ENCODE measurements at regions not wholly inside any gene's neighbourhood (a gene's known extent, or its start where the extent isn't known, plus 50 kb on each side); places are given as distances from the start of the nearest gene placed in this dataset.

DNA sequence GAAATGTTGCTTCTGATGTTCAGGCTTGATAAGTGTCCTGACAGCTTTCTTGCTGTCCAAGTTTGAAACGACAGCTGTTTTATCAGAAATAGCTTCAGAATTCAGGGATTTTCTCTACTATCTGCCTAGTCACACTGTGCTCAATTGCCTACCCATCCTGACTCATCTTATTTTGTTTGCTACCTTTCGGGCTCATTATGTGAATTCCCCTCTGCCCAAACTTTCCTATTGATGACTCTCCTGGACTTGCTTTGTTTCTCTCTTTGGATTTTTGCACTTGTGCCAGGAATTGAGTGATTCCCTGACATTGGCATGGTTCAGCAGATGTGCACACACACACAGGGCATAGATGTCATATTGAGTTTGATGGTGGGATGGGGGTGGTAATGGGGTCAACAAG, 1052.6 kb upstream of the PIK3C3 start:
- TF ChIP-seq, protein P1, sequence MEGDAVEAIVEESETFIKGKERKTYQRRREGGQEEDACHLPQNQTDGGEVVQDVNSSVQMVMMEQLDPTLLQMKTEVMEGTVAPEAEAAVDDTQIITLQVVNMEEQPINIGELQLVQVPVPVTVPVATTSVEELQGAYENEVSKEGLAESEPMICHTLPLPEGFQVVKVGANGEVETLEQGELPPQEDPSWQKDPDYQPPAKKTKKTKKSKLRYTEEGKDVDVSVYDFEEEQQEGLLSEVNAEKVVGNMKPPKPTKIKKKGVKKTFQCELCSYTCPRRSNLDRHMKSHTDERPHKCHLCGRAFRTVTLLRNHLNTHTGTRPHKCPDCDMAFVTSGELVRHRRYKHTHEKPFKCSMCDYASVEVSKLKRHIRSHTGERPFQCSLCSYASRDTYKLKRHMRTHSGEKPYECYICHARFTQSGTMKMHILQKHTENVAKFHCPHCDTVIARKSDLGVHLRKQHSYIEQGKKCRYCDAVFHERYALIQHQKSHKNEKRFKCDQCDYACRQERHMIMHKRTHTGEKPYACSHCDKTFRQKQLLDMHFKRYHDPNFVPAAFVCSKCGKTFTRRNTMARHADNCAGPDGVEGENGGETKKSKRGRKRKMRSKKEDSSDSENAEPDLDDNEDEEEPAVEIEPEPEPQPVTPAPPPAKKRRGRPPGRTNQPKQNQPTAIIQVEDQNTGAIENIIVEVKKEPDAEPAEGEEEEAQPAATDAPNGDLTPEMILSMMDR (IDR thresholded peaks at IDR 0.05; ENCODE audit: low read depth, low read length, poor library complexity, severe bottlenecking), result no peak
- no peak for TF ChIP-seq EZH2phosphoT487 (IDR thresholded peaks at IDR 0.05; ENCODE audit: borderline replicate concordance, low read length)

Data from DOHH2 (cell line).